GM23338 (cell line): ENCODE measurements at regions not wholly inside any gene's neighbourhood (a gene's known extent, or its start where the extent isn't known, plus 50 kb on each side); places are given as distances from the start of the nearest gene placed in this dataset.
A peak's percentile ranks its signal among the peaks of the same experiment; 100 is the strongest.

Experiments used
- ATAC-seq: fragments of 200-7000 bp; cut with Tn5 transposase; 3 replicates; pipeline ENCODE4 v1.9.1; 2020
- DNase-seq: peaks from one replicate; pipeline ENCODE4 v3.0.0-alpha.2; 2015; ENCODE audit warnings: low spot score
- H2AFZ ChIP-seq: fragments of 200-600 bp; sonication (generic); 2 replicates; pipeline ENCODE4 v1.8.0; 2016; ENCODE audit warnings: antibody characterized with exemption, mild to moderate bottlenecking, moderate library complexity
- H3F3A ChIP-seq: fragments of 200-600 bp; sonication (generic); replicated peaks from 2 replicates; pipeline ENCODE4 v1.8.0; 2017; ENCODE audit warnings: antibody characterized with exemption, mixed run types, low read depth
- H3K27ac ChIP-seq: fragments of 200-600 bp; sonication (generic); 2 replicates; pipeline ENCODE4 v1.6.1; 2016; ENCODE audit warnings: low read depth
- H3K27me3 ChIP-seq: fragments of 200-600 bp; sonication (generic); 2 replicates; pipeline ENCODE4 v1.8.0; 2016; ENCODE audit warnings: mild to moderate bottlenecking, mixed run types, moderate library complexity; ENCODE audit not compliant: insufficient read depth
- H3K36me3 ChIP-seq: fragments of 200-600 bp; sonication (generic); 2 replicates; pipeline ENCODE4 v1.8.0; 2016; ENCODE audit warnings: mild to moderate bottlenecking; ENCODE audit not compliant: insufficient read depth
- H3K4me1 ChIP-seq: fragments of 200-600 bp; sonication (generic); 2 replicates; pipeline ENCODE4 v1.8.0; 2016; ENCODE audit warnings: mild to moderate bottlenecking, moderate library complexity; ENCODE audit not compliant: insufficient read depth
- H3K4me2 ChIP-seq: fragments of 200-600 bp; sonication (generic); 2 replicates; pipeline ENCODE4 v1.7.1; 2017; ENCODE audit warnings: mixed run types
- H3K4me3 ChIP-seq: fragments of 200-600 bp; sonication (generic); 2 replicates; pipeline ENCODE4 v1.6.1; 2016; ENCODE audit warnings: mixed run types
- H3K79me2 ChIP-seq: fragments of 200-600 bp; sonication (generic); replicated peaks from 2 replicates; pipeline ENCODE4 v1.8.0; 2017; ENCODE audit warnings: mild to moderate bottlenecking; ENCODE audit not compliant: insufficient read depth
- H3K9me2 ChIP-seq: fragments of 200-600 bp; sonication (generic); 2 replicates; pipeline ENCODE4 v1.8.0; 2017; ENCODE audit not compliant: insufficient read depth
- H4K20me1 ChIP-seq: fragments of 200-600 bp; sonication (generic); replicated peaks from 2 replicates; pipeline ENCODE4 v1.8.0; 2017; ENCODE audit warnings: mild to moderate bottlenecking; ENCODE audit not compliant: insufficient read depth
- H3K27ac Mint-ChIP-seq: 2 replicates; pipeline ENCODE4 v1.8.0; 2020; ENCODE audit warnings: inconsistent platforms, mild to moderate bottlenecking, moderate library complexity, mixed read lengths
- H3K27me3 Mint-ChIP-seq: 3 replicates; pipeline ENCODE4 v1.8.0; 2022; ENCODE audit warnings: low read depth, mild to moderate bottlenecking, moderate library complexity, mixed read lengths, inconsistent platforms; ENCODE audit not compliant: insufficient read depth, poor library complexity
- H3K36me3 Mint-ChIP-seq: 3 replicates; pipeline ENCODE4 v1.8.0; 2021; ENCODE audit warnings: low read depth, mild to moderate bottlenecking, inconsistent platforms, moderate library complexity, mixed read lengths
- H3K4me1 Mint-ChIP-seq: 3 replicates; pipeline ENCODE4 v1.8.0; 2020; ENCODE audit warnings: mild to moderate bottlenecking, inconsistent platforms, mixed read lengths
- H3K4me3 Mint-ChIP-seq: 3 replicates; pipeline ENCODE4 v1.8.0; 2021; ENCODE audit warnings: moderate library complexity, mild to moderate bottlenecking, inconsistent platforms, mixed read lengths
- H3K9me3 Mint-ChIP-seq: 3 replicates; pipeline ENCODE4 v1.8.0; 2020; ENCODE audit warnings: moderate library complexity, mild to moderate bottlenecking, inconsistent platforms, mixed read lengths
- CREB1 ChIP-seq: fragments of 250-450 bp; sonication (Bioruptor Pico); IDR thresholded peaks from 2 replicates; pipeline ENCODE4 v1.5.0; 2020; ENCODE audit warnings: low read depth, mild to moderate bottlenecking, moderate library complexity
- CTCF ChIP-seq, 2 experiments: fragments of 200-600 bp in 1 of 2; sonication (generic) in 1 of 2; conservative IDR thresholded peaks; 2 replicates each; pipeline versions ENCODE4 v1.5.1 to v1.6.1; 2016 to 2017; ENCODE audit warnings: antibody characterized with exemption in 2 of 2, low read depth in 2 of 2, mild to moderate bottlenecking in 2 of 2, moderate library complexity in 1 of 2
- ETS1 ChIP-seq: IDR thresholded peaks from 2 replicates; pipeline ENCODE4 v1.6.1; 2016; ENCODE audit warnings: antibody characterized with exemption
- EZH2 ChIP-seq: fragments of 200-600 bp; sonication (generic); IDR thresholded peaks from one replicate; pipeline ENCODE4 v1.8.0; 2017; ENCODE audit warnings: antibody characterized with exemption, mild to moderate bottlenecking, low read depth; ENCODE audit not compliant: unreplicated experiment
- EZH2phosphoT487 ChIP-seq: fragments of 200-600 bp; sonication (generic); IDR thresholded peaks from one replicate; pipeline ENCODE4 v1.8.1; 2018; ENCODE audit warnings: antibody characterized with exemption; ENCODE audit not compliant: unreplicated experiment
- JUNB ChIP-seq: IDR thresholded peaks from one replicate; pipeline ENCODE4 v1.6.1; 2016; ENCODE audit warnings: antibody characterized with exemption; ENCODE audit not compliant: unreplicated experiment
- NANOG ChIP-seq: IDR thresholded peaks from 2 replicates; pipeline ENCODE4 v1.6.1; 2016; ENCODE audit warnings: antibody characterized with exemption, borderline replicate concordance
- POLR2AphosphoS5 ChIP-seq: IDR thresholded peaks from 2 replicates; pipeline ENCODE4 v1.6.1; 2016; ENCODE audit warnings: antibody characterized with exemption, low read depth
- REST ChIP-seq: IDR thresholded peaks from one replicate; pipeline ENCODE4 v1.6.1; 2018; ENCODE audit warnings: antibody characterized with exemption; ENCODE audit not compliant: unreplicated experiment
- STAT1 ChIP-seq: IDR thresholded peaks from one replicate; pipeline ENCODE4 v1.6.1; 2016; ENCODE audit warnings: antibody characterized with exemption; ENCODE audit not compliant: unreplicated experiment
- ZNF114 ChIP-seq: fragments of 250-450 bp; sonication (Bioruptor Pico); IDR thresholded peaks from 2 replicates; pipeline ENCODE4 v1.5.0; 2020; ENCODE audit warnings: mild to moderate bottlenecking, moderate library complexity
- ZNF331 ChIP-seq: fragments of 250-450 bp; sonication (Bioruptor Pico); IDR thresholded peaks from 2 replicates; pipeline ENCODE4 v1.5.0; 2020; ENCODE audit warnings: low read depth, mild to moderate bottlenecking, moderate library complexity
- ZNF462 ChIP-seq: fragments of 250-450 bp; sonication (Bioruptor Pico); IDR thresholded peaks from 2 replicates; pipeline ENCODE4 v1.5.0; 2020; ENCODE audit warnings: mild to moderate bottlenecking, moderate library complexity

- DNase-seq (peak; percentile 27), ATAC-seq (peak; percentile 64)
- H3K4me1 Mint-ChIP-seq, result no peaks in the 10 kb centered on the region
- Histone ChIP-seq H3K27ac (no peak overlapping the region), H3K36me3 (no peaks in the 10 kb centered on the region), H3K4me3 (peak overlapping the region; percentile 50), H3K4me1 (no peaks in the 10 kb centered on the region; the same call in 1 of the 2 replicates), H3K4me2 (peak overlapping the region; percentile 75), H4K20me1 (no peaks in the 10 kb centered on the region), H3K9me2 (peaks cover 3% of the 10 kb centered on the region; the same call in 1 of the 2 replicates), H3K27me3 (no peaks in the 10 kb centered on the region), H3K79me2 (no peaks in the 10 kb centered on the region), H2AFZ (peak overlapping the region; percentile 95), H3F3A (no peaks in the 10 kb centered on the region)
- H3K27ac Mint-ChIP-seq, result no peak overlapping the region
- peaks cover 2% of the 10 kb centered on the region for H3K27me3 Mint-ChIP-seq
- TF ChIP-seq ETS1, result no peak
- no peak for TF ChIP-seq CREB1 (CRISPR knock-in tag)
- no peak for TF ChIP-seq ZNF114
- no peak for TF ChIP-seq STAT1
- TF ChIP-seq EZH2, result no peak
- no peak for TF ChIP-seq ZNF462 (CRISPR knock-in tag)
- no peak for TF ChIP-seq POLR2AphosphoS5
- no peak for TF ChIP-seq EZH2phosphoT487
- TF ChIP-seq ZNF331 (CRISPR knock-in tag), result no peak
- no peak for TF ChIP-seq JUNB
- TF ChIP-seq NANOG, result no peak
- TF ChIP-seq REST, result no peak
- no peak for TF ChIP-seq CTCF (conservative IDR thresholded peaks at IDR 0.05; ENCODE audit: low read depth in 2 of 2)
- no peaks in the 10 kb centered on the region for H3K36me3 Mint-ChIP-seq
- H3K9me3 Mint-ChIP-seq, result peaks cover 7% of the 10 kb centered on the region; the same call in 2 of the 3 replicates
- no peak overlapping the region for H3K4me3 Mint-ChIP-seq
These were observed 88.2 kb downstream of the KLHL28 start for GRCh38 chr14:44873536-44873935.
